Smooth muscle cell (in vitro differentiated cells): ENCODE measurements at regions not wholly inside any gene's neighbourhood (a gene's known extent, or its start where the extent isn't known, plus 50 kb on each side); places are given as distances from the start of the nearest gene placed in this dataset.

Source experiments
- DNase-seq: peaks from one replicate; lab custom pipeline; 2025; ENCODE audit not compliant: unreplicated experiment; lab: John Stamatoyannopoulos, UW
- H2AFZ ChIP-seq: fragments of 200-600 bp; sonication (generic); 2 replicates; pipeline ENCODE4 v1.6.0; 2016; ENCODE audit warnings: antibody characterized with exemption, low read depth, mild to moderate bottlenecking
- H3F3A ChIP-seq: fragments of 200-600 bp; sonication (generic); 2 replicates; pipeline ENCODE4 v1.6.0; 2017; ENCODE audit warnings: antibody characterized with exemption, low read depth
- H3K27ac ChIP-seq: fragments of 200-600 bp; sonication (generic); 2 replicates; pipeline ENCODE4 v1.5.1; 2016; ENCODE audit warnings: low read depth, mild to moderate bottlenecking
- H3K27me3 ChIP-seq: fragments of 200-600 bp; sonication (generic); 2 replicates; pipeline ENCODE4 v1.6.1; 2016; ENCODE audit warnings: low read depth, mild to moderate bottlenecking
- H3K36me3 ChIP-seq: fragments of 200-600 bp; sonication (generic); 2 replicates; pipeline ENCODE4 v1.5.1; 2016; ENCODE audit warnings: low read depth
- H3K4me1 ChIP-seq: fragments of 200-600 bp; sonication (generic); 2 replicates; pipeline ENCODE4 v1.5.1; 2016; ENCODE audit warnings: low read depth
- H3K4me2 ChIP-seq: fragments of 200-600 bp; sonication (generic); 2 replicates; pipeline ENCODE4 v1.6.0; 2016; ENCODE audit warnings: mild to moderate bottlenecking
- H3K4me3 ChIP-seq: fragments of 200-600 bp; sonication (generic); 2 replicates; pipeline ENCODE4 v1.5.1; 2016; ENCODE audit warnings: mild to moderate bottlenecking
- H3K79me2 ChIP-seq: fragments of 200-600 bp; sonication (generic); 2 replicates; pipeline ENCODE4 v1.6.0; 2016; ENCODE audit warnings: low read depth, mild to moderate bottlenecking
- H3K9ac ChIP-seq: fragments of 200-600 bp; sonication (generic); 2 replicates; pipeline ENCODE4 v1.6.0; 2016; ENCODE audit warnings: low read depth
- H3K9me3 ChIP-seq: fragments of 200-600 bp; sonication (generic); replicated peaks from 2 replicates; pipeline ENCODE4 v1.5.1; 2016; ENCODE audit warnings: low read depth
- H4K20me1 ChIP-seq: fragments of 200-600 bp; sonication (generic); 2 replicates; pipeline ENCODE4 v1.6.0; 2016; ENCODE audit warnings: low read depth
- CTCF ChIP-seq: fragments of 200-600 bp; sonication (generic); IDR thresholded peaks from 2 replicates; pipeline ENCODE4 v1.5.1; 2017; ENCODE audit warnings: borderline replicate concordance, mild to moderate bottlenecking, antibody characterized with exemption; ENCODE audit not compliant: insufficient read depth, poor library complexity, severe bottlenecking
- WGBS: methylation state at CpG from one replicate; pipeline ENCODE4 v1.1.7; 2016; ENCODE audit warnings: low lambda C conversion rate; 5-methylcytosine and 5-hydroxymethylcytosine counted together

- Histone ChIP-seq H4K20me1 (no peaks in the 10 kb centered on the region), H3K27ac (no peak overlapping the region), H3K4me2 (no peak overlapping the region), H3K27me3 (no peaks in the 10 kb centered on the region), H3K9me3 (no peaks in the 10 kb centered on the region), H3F3A (no peaks in the 10 kb centered on the region), H3K4me1 (no peaks in the 10 kb centered on the region), H2AFZ (no peak overlapping the region), H3K4me3 (no peak overlapping the region), H3K79me2 (no peaks in the 10 kb centered on the region), H3K9ac (no peak overlapping the region), H3K36me3 (no peaks in the 10 kb centered on the region)
- no peak for TF ChIP-seq CTCF
- 90% methylated on average over 6 of the region's 6 CpGs for WGBS
- DNase-seq, result no peak
Measured at GRCh38 chr4:188492886-188493285, 353.6 kb downstream of the TRIML1 start.

- DNase-seq, result no peak
- Histone ChIP-seq H3K36me3 (no peaks in the 10 kb centered on the region), H4K20me1 (no peaks in the 10 kb centered on the region), H3F3A (no peaks in the 10 kb centered on the region), H3K79me2 (no peaks in the 10 kb centered on the region), H3K9me3 (no peaks in the 10 kb centered on the region), H3K27ac (no peak overlapping the region), H3K4me1 (no peaks in the 10 kb centered on the region), H3K27me3 (no peaks in the 10 kb centered on the region), H3K4me2 (no peak overlapping the region), H2AFZ (no peak overlapping the region), H3K9ac (no peak overlapping the region), H3K4me3 (no peak overlapping the region)
- WGBS, result 98% methylated on average over 2 of the region's 2 CpGs
- no peak for TF ChIP-seq CTCF
Measured at GRCh38 chr4:188495169-188495568, 355.9 kb downstream of the TRIML1 start.

GRCh38 chr4:188511431-188511830 is 372.2 kb downstream of the TRIML1 start:
- Histone ChIP-seq H2AFZ (no peak overlapping the region), H3K27ac (no peak overlapping the region), H3K9me3 (no peaks in the 10 kb centered on the region), H3K4me3 (no peak overlapping the region), H3K4me2 (no peak overlapping the region), H3K27me3 (no peaks in the 10 kb centered on the region), H3K79me2 (no peaks in the 10 kb centered on the region), H3K9ac (no peak overlapping the region), H3K36me3 (no peaks in the 10 kb centered on the region), H3F3A (no peaks in the 10 kb centered on the region), H4K20me1 (no peaks in the 10 kb centered on the region), H3K4me1 (no peaks in the 10 kb centered on the region)
- DNase-seq, result no peak
- TF ChIP-seq CTCF, result no peak

- no peaks in the 10 kb centered on the region for H3K27me3 ChIP-seq
- H3K9ac ChIP-seq, result no peak overlapping the region
- H3K27ac ChIP-seq, result no peak overlapping the region
- H3K79me2 ChIP-seq, result no peaks in the 10 kb centered on the region
- H3K36me3 ChIP-seq, result no peaks in the 10 kb centered on the region
- no peak overlapping the region for H3K4me3 ChIP-seq
- WGBS, result 85% methylated on average over 10 of the region's 10 CpGs
- H3F3A ChIP-seq, result no peaks in the 10 kb centered on the region
- H3K4me1 ChIP-seq, result no peaks in the 10 kb centered on the region
- no peaks in the 10 kb centered on the region for H4K20me1 ChIP-seq
- DNase-seq, result no peak
- no peaks in the 10 kb centered on the region for H3K9me3 ChIP-seq
- no peak overlapping the region for H3K4me2 ChIP-seq
- no peak for TF ChIP-seq CTCF
- H2AFZ ChIP-seq, result no peak overlapping the region
Measured at GRCh38 chr4:188532751-188533150, 393.5 kb downstream of the TRIML1 start.
